ENCODE measurements at regions not wholly inside any gene's neighbourhood (a gene's known extent, or its start where the extent isn't known, plus 50 kb on each side); places are given as distances from the start of the nearest gene placed in this dataset.

GRCh38 chr5:57698802-57699201 is 216.2 kb upstream of the ACTBL2 start:
- H3K4me1 ChIP-seq (ENCODE audit: control insufficient read depth in 1 of 2, insufficient read depth in 2 of 2, low read length in 2 of 2): peaks cover 0 to 23% of the 10 kb centered on the region in 2 donors
- no peaks in the 10 kb centered on the region for H3K27me3 ChIP-seq (ENCODE audit: low read depth, low read length)
- no peak overlapping the region for H3K27ac ChIP-seq (ENCODE audit: low read length)
- no peaks in the 10 kb centered on the region for H3K36me3 ChIP-seq (ENCODE audit: control insufficient read depth in 1 of 2, insufficient read depth in 2 of 2, low read length in 2 of 2)
- H3K4me3 ChIP-seq (ENCODE audit: low read depth in 1 of 2, low read length in 2 of 2): no peak overlapping the region
- H3K9me3 ChIP-seq (ENCODE audit: control insufficient read depth in 1 of 2, low read length in 2 of 2): no peaks in the 10 kb centered on the region

- H3K9me3 ChIP-seq (ENCODE audit: control insufficient read depth in 1 of 2, low read length in 2 of 2): no peaks in the 10 kb centered on the region
- peaks cover 5 to 27% of the 10 kb centered on the region in 2 donors for H3K4me1 ChIP-seq (ENCODE audit: control insufficient read depth in 1 of 2, insufficient read depth in 2 of 2, low read length in 2 of 2)
- peak overlapping the region; percentile 59 for H3K27ac ChIP-seq (ENCODE audit: low read length)
Observed at GRCh38 chr5:57698086-57698485, 215.5 kb upstream of the ACTBL2 start.

GRCh38 chr5:57696825-57697570 is 214.4 kb upstream of the ACTBL2 start:
- Histone ChIP-seq H3K36me3 (ENCODE audit: control insufficient read depth in 1 of 2, insufficient read depth in 2 of 2, low read length in 2 of 2) (peaks cover 0 to 5% of the 10 kb centered on the region in 2 donors), H3K9me3 (ENCODE audit: control insufficient read depth in 1 of 2, low read length in 2 of 2) (no peaks in the 10 kb centered on the region), H3K27ac (ENCODE audit: low read length) (peak overlapping the region; percentile 59), H3K4me3 (ENCODE audit: low read depth in 1 of 2, low read length in 2 of 2) (no peak overlapping the region), H3K4me1 (ENCODE audit: control insufficient read depth in 1 of 2, insufficient read depth in 2 of 2, low read length in 2 of 2) (peaks cover 11 to 27% of the 10 kb centered on the region in 2 donors), H3K27me3 (ENCODE audit: low read depth, low read length) (no peaks in the 10 kb centered on the region)

More at GRCh38 chr5:57698086-57698485, 215.5 kb upstream of the ACTBL2 start:
- H3K36me3 ChIP-seq (ENCODE audit: control insufficient read depth in 1 of 2, insufficient read depth in 2 of 2, low read length in 2 of 2): no peaks in the 10 kb centered on the region
- H3K4me3 ChIP-seq (ENCODE audit: low read depth in 1 of 2, low read length in 2 of 2): no peak overlapping the region
- H3K27me3 ChIP-seq (ENCODE audit: low read depth, low read length): no peaks in the 10 kb centered on the region

GRCh38 chr5:57696389-57696769 is 213.8 kb upstream of the ACTBL2 start:
- Histone ChIP-seq H3K27me3 (ENCODE audit: low read depth, low read length) (no peaks in the 10 kb centered on the region), H3K27ac (ENCODE audit: low read length) (peak overlapping the region; percentile 59), H3K36me3 (ENCODE audit: control insufficient read depth in 1 of 2, insufficient read depth in 2 of 2, low read length in 2 of 2) (peaks cover 0 to 5% of the 10 kb centered on the region in 2 donors), H3K9me3 (ENCODE audit: control insufficient read depth in 1 of 2, low read length in 2 of 2) (no peaks in the 10 kb centered on the region), H3K4me3 (ENCODE audit: low read depth in 1 of 2, low read length in 2 of 2) (no peak overlapping the region), H3K4me1 (ENCODE audit: control insufficient read depth in 1 of 2, insufficient read depth in 2 of 2, low read length in 2 of 2) (peaks cover 11 to 27% of the 10 kb centered on the region in 2 donors)

GRCh38 chr5:57695706-57696388 is 213.2 kb upstream of the ACTBL2 start:
- H3K27me3 ChIP-seq (ENCODE audit: low read depth, low read length): no peaks in the 10 kb centered on the region
- H3K36me3 ChIP-seq (ENCODE audit: control insufficient read depth in 1 of 2, insufficient read depth in 2 of 2, low read length in 2 of 2): peaks cover 0 to 5% of the 10 kb centered on the region in 2 donors
- H3K4me1 ChIP-seq (ENCODE audit: control insufficient read depth in 1 of 2, insufficient read depth in 2 of 2, low read length in 2 of 2): peaks cover 11 to 27% of the 10 kb centered on the region in 2 donors
- no peak overlapping the region for H3K4me3 ChIP-seq (ENCODE audit: low read depth in 1 of 2, low read length in 2 of 2)
- no peaks in the 10 kb centered on the region for H3K9me3 ChIP-seq (ENCODE audit: control insufficient read depth in 1 of 2, low read length in 2 of 2)
- H3K27ac ChIP-seq (ENCODE audit: low read length): peak overlapping the region; percentile 27

GRCh38 chr5:57695179-57695578 is 212.6 kb upstream of the ACTBL2 start:
- Histone ChIP-seq H3K36me3 (ENCODE audit: control insufficient read depth in 1 of 2, insufficient read depth in 2 of 2, low read length in 2 of 2) (peaks cover 0 to 5% of the 10 kb centered on the region in 2 donors), H3K27ac (ENCODE audit: low read length) (peak overlapping the region; percentile 27), H3K4me1 (ENCODE audit: control insufficient read depth in 1 of 2, insufficient read depth in 2 of 2, low read length in 2 of 2) (peaks cover 11 to 27% of the 10 kb centered on the region in 2 donors), H3K4me3 (ENCODE audit: low read depth in 1 of 2, low read length in 2 of 2) (no peak overlapping the region), H3K9me3 (ENCODE audit: control insufficient read depth in 1 of 2, low read length in 2 of 2) (no peaks in the 10 kb centered on the region), H3K27me3 (ENCODE audit: low read depth, low read length) (no peaks in the 10 kb centered on the region)

- no peaks in the 10 kb centered on the region for H3K27me3 ChIP-seq (ENCODE audit: low read depth, low read length)
- no peak overlapping the region for H3K4me3 ChIP-seq (ENCODE audit: low read depth in 1 of 2, low read length in 2 of 2)
- H3K9me3 ChIP-seq (ENCODE audit: control insufficient read depth in 1 of 2, low read length in 2 of 2): no peaks in the 10 kb centered on the region
- H3K27ac ChIP-seq (ENCODE audit: low read length): peak overlapping the region; percentile 4
- H3K4me1 ChIP-seq (ENCODE audit: control insufficient read depth in 1 of 2, insufficient read depth in 2 of 2, low read length in 2 of 2): peaks cover 11 to 24% of the 10 kb centered on the region in 2 donors
- H3K36me3 ChIP-seq (ENCODE audit: control insufficient read depth in 1 of 2, insufficient read depth in 2 of 2, low read length in 2 of 2): peaks cover 0 to 5% of the 10 kb centered on the region in 2 donors
Observed at GRCh38 chr5:57693488-57694305, 211.1 kb upstream of the ACTBL2 start.

GRCh38 chr5:57692582-57693487 is 210.2 kb upstream of the ACTBL2 start:
- peak overlapping the region; percentile 21 for H3K27ac ChIP-seq (ENCODE audit: low read length)

GRCh38 chr5:57690724-57691123 is 208.1 kb upstream of the ACTBL2 start:
- H3K27me3 ChIP-seq (ENCODE audit: low read depth, low read length): no peaks in the 10 kb centered on the region
- peaks cover 0 to 5% of the 10 kb centered on the region in 2 donors for H3K36me3 ChIP-seq (ENCODE audit: control insufficient read depth in 1 of 2, insufficient read depth in 2 of 2, low read length in 2 of 2)
- no peaks in the 10 kb centered on the region for H3K9me3 ChIP-seq (ENCODE audit: control insufficient read depth in 1 of 2, low read length in 2 of 2)
- H3K27ac ChIP-seq (ENCODE audit: low read length): no peak overlapping the region
- peaks cover 11 to 15% of the 10 kb centered on the region in 2 donors for H3K4me1 ChIP-seq (ENCODE audit: control insufficient read depth in 1 of 2, insufficient read depth in 2 of 2, low read length in 2 of 2)
- no peak overlapping the region for H3K4me3 ChIP-seq (ENCODE audit: low read depth in 1 of 2, low read length in 2 of 2)

More at GRCh38 chr5:57692582-57693487, 210.2 kb upstream of the ACTBL2 start:
- Histone ChIP-seq H3K9me3 (ENCODE audit: control insufficient read depth in 1 of 2, low read length in 2 of 2) (no peaks in the 10 kb centered on the region), H3K27me3 (ENCODE audit: low read depth, low read length) (no peaks in the 10 kb centered on the region), H3K4me3 (ENCODE audit: low read depth in 1 of 2, low read length in 2 of 2) (no peak overlapping the region), H3K36me3 (ENCODE audit: control insufficient read depth in 1 of 2, insufficient read depth in 2 of 2, low read length in 2 of 2) (peaks cover 0 to 5% of the 10 kb centered on the region in 2 donors), H3K4me1 (ENCODE audit: control insufficient read depth in 1 of 2, insufficient read depth in 2 of 2, low read length in 2 of 2) (peaks cover 11 to 23% of the 10 kb centered on the region in 2 donors)

- H3K9me3 ChIP-seq (ENCODE audit: control insufficient read depth in 1 of 2, low read length in 2 of 2): no peaks in the 10 kb centered on the region
- no peaks in the 10 kb centered on the region for H3K27me3 ChIP-seq (ENCODE audit: low read depth, low read length)
- H3K36me3 ChIP-seq (ENCODE audit: control insufficient read depth in 1 of 2, insufficient read depth in 2 of 2, low read length in 2 of 2): peaks cover 0 to 2% of the 10 kb centered on the region in 2 donors
- no peak overlapping the region for H3K27ac ChIP-seq (ENCODE audit: low read length)
- H3K4me3 ChIP-seq (ENCODE audit: low read depth in 1 of 2, low read length in 2 of 2): no peak overlapping the region
- H3K4me1 ChIP-seq (ENCODE audit: control insufficient read depth in 1 of 2, insufficient read depth in 2 of 2, low read length in 2 of 2): peaks cover 0 to under 1% of the 10 kb centered on the region in 2 donors
Observed at GRCh38 chr5:57687596-57687995, 205.0 kb upstream of the ACTBL2 start.
